HL-60/S4 treated with retinoic acid at 250 ng/mL for 4 days and 3 days (cell line): ENCODE measurements at regions not wholly inside any gene's neighbourhood (a gene's known extent, or its start where the extent isn't known, plus 50 kb on each side); places are given as distances from the start of the nearest gene placed in this dataset.

Experiments
- in situ Hi-C: fragments of 300-500 bp; cut with MboI; formaldehyde crosslinking; loops from 2 replicates; pipeline ENCODE4 v1.7.0; 2022; ENCODE audit warnings: low sequenced_read_pairs

DNA sequence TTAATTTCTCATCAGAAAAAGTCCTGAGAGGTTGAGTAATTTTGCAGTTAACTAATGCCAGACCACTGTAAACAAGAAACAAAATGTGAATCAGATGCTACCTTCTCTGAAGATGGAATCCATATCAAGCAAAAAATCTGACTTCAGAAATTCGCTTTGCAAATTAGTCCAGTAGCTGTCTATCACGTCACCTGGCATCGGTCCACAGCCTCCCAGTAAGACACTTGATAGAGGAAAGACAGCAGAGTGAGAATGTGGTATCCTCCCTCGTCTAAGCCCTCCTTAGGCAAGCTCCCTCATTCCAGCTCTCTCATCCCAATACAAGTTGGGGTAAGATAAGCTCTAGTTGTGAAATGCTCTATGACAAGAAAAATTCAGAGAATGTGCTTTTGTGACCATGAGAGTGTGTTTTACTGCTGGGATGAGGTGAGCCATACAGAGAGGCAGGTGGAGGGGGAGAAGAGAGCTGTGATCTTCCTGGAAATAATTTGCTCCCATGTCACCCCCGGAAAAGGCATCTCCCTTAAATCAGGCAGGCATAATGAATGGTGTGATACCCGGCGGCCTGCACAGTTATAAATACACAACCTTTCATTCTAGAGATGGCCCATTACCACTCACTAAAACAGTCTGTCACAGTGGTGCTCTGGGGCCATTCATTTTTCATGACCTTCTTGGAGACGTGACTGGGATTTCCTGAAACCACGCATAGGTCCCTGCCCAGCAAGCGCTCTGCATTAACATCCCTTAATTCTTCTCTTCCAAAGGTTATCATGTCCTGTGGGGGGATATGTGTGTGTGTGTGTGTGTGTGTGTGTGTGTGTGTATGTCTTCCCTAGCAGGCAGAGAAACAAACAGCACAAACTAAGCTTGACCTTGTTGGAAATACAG, 602.0 kb upstream of the KCNMB2 start:
- in situ Hi-C loops = no loop called here

DNA sequence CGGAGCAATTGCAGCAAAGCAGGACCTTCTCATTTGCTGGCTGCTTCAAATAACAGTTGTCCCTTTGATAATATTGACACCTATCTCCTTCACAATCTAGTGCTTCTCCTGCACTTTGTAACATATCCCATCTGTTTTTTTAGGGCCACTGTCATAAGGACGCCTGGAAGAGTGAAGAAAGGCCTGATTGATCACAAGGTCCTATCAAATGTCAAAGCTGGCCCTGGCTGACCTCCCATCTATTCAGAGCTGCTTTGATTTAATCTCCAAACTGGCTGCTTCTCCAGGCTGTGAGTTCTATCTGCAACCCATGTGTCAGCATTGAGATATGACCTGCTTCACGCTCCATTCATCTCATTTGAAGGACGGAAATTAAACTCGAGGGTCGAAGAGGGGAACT, 601.2 kb upstream of the KCNMB2 start:
- in situ Hi-C loops = no loop called here

DNA sequence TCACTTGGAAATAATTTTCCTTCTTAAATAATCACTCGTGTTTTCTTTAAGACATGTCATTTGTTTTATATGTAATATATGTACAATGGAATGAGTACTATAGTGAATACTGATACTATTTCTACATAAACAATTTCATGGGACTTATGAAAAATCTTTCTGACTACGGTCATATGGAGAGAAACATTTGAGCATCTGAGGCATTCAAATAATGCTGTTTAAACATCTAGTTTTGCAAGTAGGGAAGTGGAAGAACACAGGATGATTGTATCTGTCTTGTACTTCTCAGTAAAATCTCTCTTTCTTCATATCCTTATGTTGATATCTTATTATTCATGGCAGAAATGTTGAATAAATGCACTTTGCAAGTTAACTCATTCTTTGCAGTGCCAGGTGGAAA, 599.5 kb upstream of the KCNMB2 start:
- in situ Hi-C loops = no loop called here

DNA sequence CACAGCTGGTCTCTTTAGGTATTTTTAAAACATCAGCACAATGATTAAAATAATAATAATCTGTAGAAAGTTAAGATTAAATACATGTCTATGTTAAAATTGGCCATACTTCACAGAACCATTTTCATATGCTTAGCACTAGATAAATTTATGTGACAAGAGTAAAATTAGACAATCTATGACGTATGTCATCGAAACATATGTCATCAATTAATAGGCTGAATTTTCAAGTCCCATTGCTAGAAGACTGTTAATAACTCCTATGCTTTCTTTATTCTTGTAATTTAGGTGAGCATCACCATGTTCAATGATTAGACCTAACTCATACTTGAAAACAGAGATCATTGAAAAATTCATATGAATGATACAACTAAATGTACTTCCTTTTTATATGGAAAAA, 593.3 kb upstream of the KCNMB2 start:
- in situ Hi-C loops = no loop called here

DNA sequence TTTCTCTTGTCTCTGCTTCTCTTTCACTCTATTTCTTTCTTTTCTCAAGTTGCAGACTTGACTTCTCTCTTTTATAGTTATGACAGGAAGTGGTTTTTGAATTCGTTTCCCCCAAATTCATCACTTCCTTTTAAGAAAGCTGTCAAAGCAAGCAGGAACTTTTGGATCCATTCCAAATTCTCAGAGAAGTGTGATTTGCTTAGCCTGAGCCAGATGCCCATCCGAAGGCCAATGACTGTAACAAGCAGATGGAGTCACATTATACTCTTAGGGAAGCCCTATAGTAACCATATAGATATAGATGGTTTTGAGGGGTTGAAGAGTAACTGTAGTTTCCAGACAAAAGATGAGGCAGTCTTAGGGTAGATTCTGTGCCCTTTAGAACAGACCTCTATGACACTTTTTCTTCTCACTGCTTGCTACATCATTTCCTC, 592.0 kb upstream of the KCNMB2 start:
- in situ Hi-C loops = no loop called here

DNA sequence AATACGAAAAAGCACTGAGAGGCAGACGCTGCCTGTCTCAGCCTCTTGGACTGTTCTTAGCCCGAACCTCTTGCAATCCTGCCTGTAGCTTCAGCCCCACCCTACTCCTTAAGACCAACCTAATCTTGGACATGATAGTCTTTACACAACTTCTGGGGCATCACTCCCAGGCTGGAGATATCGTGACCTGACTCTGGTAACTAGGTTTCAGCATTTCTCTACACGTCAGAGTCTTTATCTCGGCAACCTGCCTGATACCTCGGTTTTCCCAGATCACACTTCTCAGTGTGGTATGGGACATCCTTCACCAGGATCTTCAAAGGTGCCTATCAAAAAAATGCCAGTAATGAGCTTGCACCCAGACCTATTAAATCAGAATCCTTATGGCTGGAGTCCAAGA, 590.2 kb upstream of the KCNMB2 start:
- in situ Hi-C loops = no loop called here

DNA sequence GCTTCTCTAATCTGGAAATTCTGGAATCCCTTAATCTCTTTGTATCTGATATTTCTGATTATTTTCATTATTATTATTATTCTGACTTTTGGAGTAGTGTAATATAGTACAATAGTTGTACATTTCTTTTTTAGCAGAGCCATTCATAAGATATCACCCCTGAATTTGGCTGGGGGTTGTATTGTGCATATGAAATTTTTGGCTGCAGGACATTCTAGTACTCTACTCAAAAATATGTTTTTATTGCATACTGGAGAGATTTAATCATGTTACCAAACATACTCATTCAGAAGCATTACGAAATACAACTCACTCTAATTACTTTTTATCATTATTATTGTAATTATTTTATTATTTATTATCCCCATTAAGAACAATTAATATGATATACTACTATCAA, 589.7 kb upstream of the KCNMB2 start:
- in situ Hi-C loops = no loop called here

DNA sequence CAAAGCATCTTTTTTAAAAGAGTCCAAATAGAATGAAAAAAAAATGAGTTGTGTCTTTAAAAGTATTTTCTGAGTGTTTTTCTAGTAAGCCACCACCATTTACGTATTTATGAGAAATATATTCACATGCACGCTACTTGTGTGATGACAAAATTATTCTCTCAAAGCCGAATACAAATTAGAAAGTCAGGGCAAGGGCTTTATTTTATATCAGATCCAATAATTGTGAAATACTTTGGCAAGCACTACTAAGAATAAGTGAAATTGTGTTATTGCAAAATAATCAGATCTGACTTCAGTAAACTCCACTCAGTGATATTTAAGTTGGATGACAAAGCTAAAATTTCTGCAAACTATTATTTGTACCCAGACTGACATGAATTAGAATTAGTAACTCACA, 589.3 kb upstream of the KCNMB2 start:
- in situ Hi-C loops = no loop called here

DNA sequence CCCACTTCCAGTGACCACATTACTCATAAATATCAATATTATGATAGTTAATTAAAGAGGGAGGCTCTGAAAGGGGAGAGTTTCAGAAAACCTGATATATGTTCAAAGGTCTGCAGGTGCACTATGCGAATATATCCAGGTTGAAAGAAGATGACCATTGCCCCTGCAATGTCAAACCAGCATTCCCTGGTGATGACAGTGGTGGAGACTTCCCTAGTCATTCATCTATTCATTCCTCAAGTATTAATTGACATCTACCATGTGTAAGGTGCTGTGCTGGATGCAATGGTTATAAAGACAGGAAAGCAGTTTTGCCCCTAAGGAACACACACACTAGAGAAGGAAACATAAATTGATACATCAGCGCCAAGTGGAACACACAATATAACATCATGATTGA, 588.3 kb upstream of the KCNMB2 start:
- in situ Hi-C loops = no loop called here

DNA sequence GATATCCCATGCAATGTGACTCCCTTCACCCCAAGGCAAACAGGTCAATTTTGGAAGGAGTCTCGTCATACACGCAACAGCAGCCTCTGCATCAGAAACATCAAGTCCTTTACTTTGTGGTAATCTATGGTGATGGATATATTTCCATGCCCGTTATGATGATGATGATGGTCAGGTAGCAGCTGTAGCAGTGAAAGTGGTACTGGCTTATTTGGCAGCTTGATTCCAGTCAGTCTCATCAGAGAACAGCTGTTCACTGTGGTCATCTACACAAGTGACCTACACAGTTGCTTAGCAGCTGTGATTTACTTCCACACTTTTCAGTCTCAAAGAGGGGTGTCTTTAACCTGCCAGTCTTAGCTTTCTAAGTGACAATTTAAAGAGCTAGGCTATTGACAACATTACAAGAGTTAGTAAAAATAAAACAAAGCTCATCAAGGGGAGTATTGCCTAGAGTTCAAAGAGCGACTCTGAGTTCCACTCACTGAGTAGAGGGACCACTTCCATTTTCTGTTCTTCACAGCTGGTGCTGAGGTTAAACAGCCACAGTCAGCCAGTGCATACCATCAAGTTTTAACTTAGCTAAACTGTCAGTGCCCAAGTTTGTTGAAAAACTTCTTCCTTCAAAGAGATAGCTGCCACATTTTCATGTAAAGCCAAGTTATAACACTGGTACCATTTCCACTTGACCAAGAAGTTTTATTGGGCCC, 587.4 kb upstream of the KCNMB2 start:
- in situ Hi-C loops = no loop called here

DNA sequence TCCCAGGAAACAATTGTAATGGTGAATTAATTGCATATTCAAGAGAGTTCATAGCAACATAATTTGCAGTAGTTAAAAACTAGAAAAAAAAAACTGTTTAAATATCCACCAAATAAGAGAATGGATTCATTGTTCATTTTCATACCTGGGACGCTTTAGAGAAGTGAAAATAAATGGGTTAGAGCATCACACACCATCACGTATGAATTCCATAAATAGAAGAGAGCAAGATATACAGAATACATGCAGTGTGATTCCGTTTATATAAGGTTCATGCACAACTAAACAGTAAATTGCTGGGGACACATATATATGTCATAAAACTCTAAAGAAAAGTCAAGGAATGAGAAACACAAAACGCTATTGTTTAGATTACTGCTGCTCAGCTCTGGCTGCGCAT, 577.0 kb upstream of the KCNMB2 start:
- in situ Hi-C loops = no loop called here

DNA sequence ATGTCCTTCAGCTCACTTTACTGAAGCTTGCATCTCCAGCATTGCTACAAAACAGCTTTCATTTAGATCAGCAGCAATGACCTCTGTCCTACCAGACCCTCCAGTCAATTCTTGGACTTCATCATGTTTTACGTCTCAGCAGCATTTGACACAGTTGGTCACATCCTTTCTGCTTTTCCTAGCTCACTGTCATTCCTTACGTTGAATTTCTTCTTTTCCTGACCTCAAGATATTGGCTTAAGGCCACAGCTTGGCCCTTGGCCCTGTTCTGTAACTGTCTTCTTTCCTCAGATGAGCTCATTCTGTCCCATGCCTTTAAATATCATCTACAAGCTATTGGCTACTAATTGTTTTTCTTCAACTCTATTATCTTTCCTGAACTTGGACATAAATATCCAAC, 576.2 kb upstream of the KCNMB2 start:
- in situ Hi-C loops = no loop called here

DNA sequence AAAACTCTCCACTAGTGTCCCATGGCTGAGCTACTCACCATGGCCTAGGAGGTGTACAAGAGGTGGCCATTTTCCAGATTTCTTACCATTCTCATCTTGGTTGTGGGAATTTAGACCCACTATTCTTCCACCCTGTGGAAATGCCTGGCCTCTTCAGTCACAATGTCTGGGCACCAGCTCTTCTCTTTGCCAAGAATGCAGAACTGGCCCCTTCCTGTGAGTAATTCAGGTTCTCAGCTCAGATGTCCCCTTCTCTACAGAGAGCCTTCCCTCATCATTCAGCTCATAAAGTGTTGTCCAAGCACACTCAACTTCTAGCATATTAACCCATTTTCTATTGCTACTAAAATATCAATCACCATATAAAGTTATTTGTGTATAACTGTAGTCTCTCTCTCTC, 575.5 kb upstream of the KCNMB2 start:
- in situ Hi-C loops = no loop called here

DNA sequence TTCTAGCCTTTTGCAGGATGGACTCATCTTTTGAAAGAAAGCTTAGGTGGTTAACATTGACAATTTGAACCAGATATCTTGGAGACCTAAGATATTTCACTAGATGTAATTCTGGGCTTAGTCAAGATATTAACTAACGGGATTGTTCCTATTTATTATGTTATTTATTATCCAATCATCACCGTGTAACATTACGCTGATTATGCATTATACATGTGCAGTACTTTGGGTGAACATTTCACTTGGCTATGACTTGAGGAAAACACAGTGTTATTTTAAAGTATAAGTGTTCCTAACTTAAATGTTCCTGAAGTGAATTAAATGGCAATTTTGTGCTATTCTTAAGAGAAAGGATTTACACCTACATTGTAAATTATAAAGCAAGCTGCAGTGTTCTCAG, 574.5 kb upstream of the KCNMB2 start:
- in situ Hi-C loops = no loop called here

DNA sequence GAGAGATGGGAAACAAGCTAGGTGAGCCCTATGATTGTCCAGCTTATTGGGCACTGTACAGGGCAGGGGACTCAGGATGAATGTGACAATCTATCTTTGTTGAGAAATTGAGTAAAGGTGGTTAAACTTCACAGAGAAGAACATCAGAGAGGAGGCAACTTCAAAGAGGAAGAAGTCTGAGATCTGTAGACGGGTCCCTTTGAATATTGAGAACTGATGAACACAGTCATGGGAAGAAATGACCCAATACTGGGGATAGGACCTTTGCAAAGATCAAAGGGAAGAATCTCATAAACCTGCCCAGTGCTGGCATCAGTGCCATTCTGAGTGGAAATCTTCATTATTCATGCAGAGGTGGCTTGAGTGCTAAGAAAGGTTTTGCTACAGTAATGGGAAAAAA, 569.7 kb upstream of the KCNMB2 start:
- in situ Hi-C loops = no loop called here

DNA sequence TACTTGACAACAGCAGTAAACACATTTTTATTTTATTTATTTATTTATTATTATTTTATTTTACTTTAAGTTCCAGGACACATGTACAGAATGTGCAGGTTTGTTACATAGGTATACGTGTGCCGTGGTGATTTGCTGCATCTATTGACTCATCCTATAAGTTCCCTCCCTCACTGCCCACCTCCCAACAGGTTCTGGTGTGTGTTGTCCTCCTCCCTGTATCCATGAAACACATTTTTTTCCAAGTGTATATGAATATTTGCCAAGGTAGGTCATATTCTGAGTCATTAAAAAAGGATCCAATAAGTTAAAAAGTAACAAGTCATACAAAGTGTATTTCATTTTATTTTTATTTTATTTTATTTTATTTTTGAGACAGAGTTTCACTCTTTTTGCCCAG, 567.3 kb upstream of the KCNMB2 start:
- in situ Hi-C loops = no loop called here

DNA sequence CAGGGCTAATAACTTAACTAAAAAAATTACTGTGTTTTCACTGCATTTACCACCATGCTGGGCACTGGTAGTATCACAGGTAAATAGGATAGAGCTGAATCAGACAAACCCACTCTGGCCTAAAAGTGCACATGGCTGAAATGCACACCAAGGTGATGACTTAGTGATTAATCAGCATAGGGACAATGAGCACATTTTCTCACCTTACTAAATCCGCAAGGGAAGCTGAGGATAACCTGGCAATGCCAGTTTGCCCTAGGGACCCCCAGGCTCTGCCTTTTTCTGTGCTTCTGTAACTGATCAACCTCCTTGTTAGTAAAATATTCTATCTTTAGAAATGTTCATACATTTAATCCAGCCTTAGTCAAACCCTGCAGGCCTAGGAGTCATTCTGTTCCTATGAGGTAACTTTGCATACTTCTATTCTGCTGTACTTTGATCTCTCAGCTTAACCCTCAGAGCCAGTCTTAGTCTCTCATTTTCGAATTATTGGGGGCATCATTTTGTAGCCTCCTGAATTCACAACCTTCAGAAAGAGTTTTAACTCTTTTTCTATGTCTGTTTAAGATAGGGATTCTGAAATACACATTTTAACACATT, 562.9 kb upstream of the KCNMB2 start:
- in situ Hi-C loops = no loop called here

DNA sequence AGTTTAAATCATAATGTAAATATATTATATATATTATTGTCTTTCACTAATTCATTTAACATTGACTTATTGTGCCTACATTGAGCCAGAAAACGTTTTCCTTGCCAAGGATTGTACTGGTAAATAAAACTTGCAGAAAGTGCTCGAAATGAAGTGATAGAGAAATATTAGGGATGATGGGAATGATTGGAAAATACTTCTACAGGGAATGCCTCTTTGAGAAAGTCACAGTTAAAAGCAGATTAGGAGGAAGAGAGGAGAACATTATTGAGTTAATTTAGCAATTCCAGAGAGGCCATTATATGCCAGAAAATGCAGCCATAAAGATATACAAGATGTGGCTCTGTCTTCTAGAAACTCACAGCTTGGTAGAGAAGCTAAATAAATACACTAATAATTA, 560.0 kb upstream of the KCNMB2 start:
- in situ Hi-C loops = no loop called here

DNA sequence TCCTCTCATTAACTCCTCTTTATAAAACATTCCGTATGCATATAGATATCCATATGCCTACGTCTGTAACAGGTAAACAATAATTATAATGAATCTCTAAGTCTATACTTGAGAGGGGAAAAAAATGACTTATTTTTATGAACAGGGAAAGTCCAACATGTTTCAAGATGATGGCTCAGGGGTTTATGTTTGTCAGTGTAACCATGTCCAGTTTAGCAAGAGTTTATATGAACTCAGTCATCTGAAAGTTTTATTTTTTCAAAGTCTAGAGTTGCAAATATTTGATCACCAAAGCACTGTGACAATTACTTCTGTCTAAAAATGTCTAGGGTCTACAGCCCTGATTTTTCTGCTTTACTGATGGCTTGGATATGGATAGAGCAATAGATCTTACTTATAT, 559.4 kb upstream of the KCNMB2 start:
- in situ Hi-C loops = no loop called here

DNA sequence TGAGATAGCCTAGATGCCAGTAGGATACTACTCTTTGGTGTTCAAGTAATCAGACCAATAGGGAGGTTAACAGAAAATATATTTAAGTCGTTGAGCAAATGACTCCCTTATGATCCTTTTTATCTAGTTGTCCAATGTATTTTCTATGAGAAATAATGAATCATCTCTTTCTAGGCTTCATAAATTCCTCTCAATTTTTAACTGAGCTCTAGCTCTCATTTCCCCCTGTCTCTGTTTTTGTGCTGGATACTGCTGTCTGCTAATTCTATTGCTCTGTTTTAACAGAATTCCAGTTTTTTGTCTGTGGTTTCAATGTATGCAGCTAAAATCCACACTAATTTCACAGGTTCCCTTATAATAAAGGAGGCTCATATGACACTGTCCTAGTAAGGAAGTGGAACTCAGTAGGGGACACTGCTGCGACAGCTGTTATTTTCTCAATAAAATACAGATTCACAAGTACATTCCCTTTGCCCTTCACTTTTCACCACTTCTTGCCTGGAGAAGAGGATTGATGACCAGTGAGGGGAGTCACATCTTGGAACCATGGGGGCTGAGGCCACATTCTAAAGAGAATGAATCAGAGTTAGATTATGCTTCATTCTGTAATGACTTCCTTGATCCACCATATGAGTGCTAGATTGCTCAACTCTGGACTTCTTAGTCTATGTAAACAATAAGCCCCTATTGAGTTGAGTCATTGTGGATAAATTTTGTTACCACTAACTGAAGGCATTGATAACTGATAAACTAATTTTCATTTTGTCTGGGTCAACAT, 558.7 kb upstream of the KCNMB2 start:
- in situ Hi-C loops = no loop called here

DNA sequence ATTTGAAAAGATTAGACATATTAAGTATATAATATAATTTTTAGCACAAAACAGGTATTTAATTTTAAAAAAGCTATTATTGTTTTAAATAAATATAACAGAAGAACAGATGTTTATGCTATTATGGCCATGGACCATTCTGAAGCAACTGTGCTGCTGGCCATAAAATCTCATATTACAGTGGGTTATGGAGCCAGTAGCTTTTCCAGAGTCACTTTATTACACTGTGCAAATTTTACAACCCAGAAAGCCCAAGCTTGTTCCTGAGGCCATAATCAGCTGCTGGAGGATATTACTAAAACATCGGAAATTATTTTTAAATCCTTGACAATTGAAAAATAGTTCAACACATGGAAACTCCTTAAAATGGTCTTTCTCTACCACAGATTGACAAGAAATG, 557.3 kb upstream of the KCNMB2 start:
- in situ Hi-C loops = no loop called here
